MM.1S (cell line): ENCODE measurements at regions not wholly inside any gene's neighbourhood (a gene's known extent, or its start where the extent isn't known, plus 50 kb on each side); places are given as distances from the start of the nearest gene placed in this dataset.

Source experiments
- DNase-seq: peaks from one replicate; pipeline ENCODE4 v3.0.0-alpha.2; 2015
- H2AFZ ChIP-seq: fragments of 300-600 bp; sonication (generic); 2 replicates; pipeline ENCODE4 v1.6.0; 2016; ENCODE audit warnings: antibody characterized with exemption, low read length
- H3F3A ChIP-seq: fragments of 300-600 bp; sonication (generic); 2 replicates; pipeline ENCODE4 v1.6.1; 2016; ENCODE audit warnings: mild to moderate bottlenecking, antibody characterized with exemption, low read length, moderate library complexity, mixed read lengths; ENCODE audit not compliant: insufficient read depth
- H3K27ac ChIP-seq: fragments of 300-600 bp; sonication (generic); 2 replicates; pipeline ENCODE4 v1.5.1; 2016; ENCODE audit warnings: mild to moderate bottlenecking, low read length
- H3K27me3 ChIP-seq: fragments of 300-600 bp; sonication (generic); replicated peaks from 2 replicates; pipeline ENCODE4 v1.6.0; 2016; ENCODE audit warnings: low read length; ENCODE audit not compliant: insufficient read depth
- H3K36me3 ChIP-seq: fragments of 300-600 bp; sonication (generic); replicated peaks from 2 replicates; pipeline ENCODE4 v1.6.1; 2016; ENCODE audit warnings: mild to moderate bottlenecking, low read length, mixed read lengths; ENCODE audit not compliant: insufficient read depth
- H3K4me1 ChIP-seq: fragments of 300-600 bp; sonication (generic); 2 replicates; pipeline ENCODE4 v1.6.1; 2016; ENCODE audit warnings: low read length, mixed read lengths
- H3K4me2 ChIP-seq: fragments of 300-600 bp; sonication (generic); 2 replicates; pipeline ENCODE4 v1.6.0; 2016; ENCODE audit warnings: low read depth, low read length
- H3K4me3 ChIP-seq: fragments of 300-600 bp; sonication (generic); 2 replicates; pipeline ENCODE4 v1.5.1; 2016; ENCODE audit warnings: low read length, mixed read lengths
- H3K79me2 ChIP-seq: fragments of 300-600 bp; sonication (generic); 2 replicates; pipeline ENCODE4 v1.6.1; 2016; ENCODE audit warnings: mixed run types, low read length, mixed read lengths
- H3K9ac ChIP-seq: fragments of 300-600 bp; sonication (generic); 2 replicates; pipeline ENCODE4 v1.6.1; 2016; ENCODE audit warnings: low read length, mixed read lengths
- H3K9me2 ChIP-seq: fragments of 300-600 bp; sonication (generic); replicated peaks from 2 replicates; pipeline ENCODE4 v1.6.1; 2016; ENCODE audit warnings: mild to moderate bottlenecking, low read length, mixed read lengths; ENCODE audit not compliant: insufficient read depth
- H3K9me3 ChIP-seq: fragments of 300-600 bp; sonication (generic); replicated peaks from 2 replicates; pipeline ENCODE4 v1.6.1; 2016; ENCODE audit warnings: mild to moderate bottlenecking, low read length, mixed read lengths; ENCODE audit not compliant: insufficient read depth
- H4K20me1 ChIP-seq: fragments of 300-600 bp; sonication (generic); 2 replicates; pipeline ENCODE4 v1.6.1; 2016; ENCODE audit warnings: mild to moderate bottlenecking, low read length, moderate library complexity, mixed read lengths; ENCODE audit not compliant: insufficient read depth
- EZH2 ChIP-seq: fragments of 300-600 bp; sonication (generic); optimal IDR thresholded peaks from 2 replicates; pipeline ENCODE3; 2017; ENCODE audit warnings: low read depth, mild to moderate bottlenecking, antibody characterized with exemption, low read length, mixed read lengths
- EZH2phosphoT487 ChIP-seq: fragments of 300-600 bp; sonication (generic); IDR thresholded peaks from 2 replicates; pipeline ENCODE4 v1.6.1; 2018; ENCODE audit warnings: antibody characterized with exemption, low read length
- TF ChIP-seq, protein P1 (sequence below): fragments of 300-600 bp; sonication (generic); IDR thresholded peaks from 2 replicates; pipeline ENCODE4 v1.5.1; 2016; ENCODE audit warnings: antibody characterized with exemption, low read length, mixed read lengths

DNA sequence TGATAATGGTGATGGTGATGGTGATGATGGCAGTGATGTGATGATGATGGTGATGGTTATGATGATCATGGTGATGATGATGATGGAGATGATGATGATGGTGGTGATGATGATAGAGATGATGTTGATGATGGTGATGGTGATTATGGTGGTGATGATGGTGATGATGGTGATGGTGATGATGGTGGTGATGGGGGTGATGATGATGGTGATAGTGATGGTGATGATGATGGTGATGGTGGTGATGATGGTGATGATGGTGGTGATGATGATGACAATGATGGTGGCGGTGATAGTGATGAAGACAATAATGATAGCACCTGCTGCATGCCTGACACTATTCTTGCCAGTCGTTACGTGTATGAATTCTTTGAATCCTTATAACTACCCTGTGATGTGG lies 317.9 kb upstream of the AJAP1 start:
- Histone ChIP-seq H3K9me2 (no peaks in the 10 kb centered on the region), H3K27me3 (peaks cover 26% of the 10 kb centered on the region), H3K4me3 (no peak overlapping the region), H3F3A (no peaks in the 10 kb centered on the region), H4K20me1 (no peaks in the 10 kb centered on the region), H3K4me1 (no peaks in the 10 kb centered on the region), H2AFZ (no peak overlapping the region), H3K36me3 (no peaks in the 10 kb centered on the region), H3K4me2 (no peak overlapping the region), H3K27ac (no peak overlapping the region), H3K9me3 (no peaks in the 10 kb centered on the region), H3K9ac (no peak overlapping the region), H3K79me2 (no peaks in the 10 kb centered on the region)
- TF ChIP-seq EZH2 (no peak), EZH2phosphoT487 (no peak)
- TF ChIP-seq, protein P1, sequence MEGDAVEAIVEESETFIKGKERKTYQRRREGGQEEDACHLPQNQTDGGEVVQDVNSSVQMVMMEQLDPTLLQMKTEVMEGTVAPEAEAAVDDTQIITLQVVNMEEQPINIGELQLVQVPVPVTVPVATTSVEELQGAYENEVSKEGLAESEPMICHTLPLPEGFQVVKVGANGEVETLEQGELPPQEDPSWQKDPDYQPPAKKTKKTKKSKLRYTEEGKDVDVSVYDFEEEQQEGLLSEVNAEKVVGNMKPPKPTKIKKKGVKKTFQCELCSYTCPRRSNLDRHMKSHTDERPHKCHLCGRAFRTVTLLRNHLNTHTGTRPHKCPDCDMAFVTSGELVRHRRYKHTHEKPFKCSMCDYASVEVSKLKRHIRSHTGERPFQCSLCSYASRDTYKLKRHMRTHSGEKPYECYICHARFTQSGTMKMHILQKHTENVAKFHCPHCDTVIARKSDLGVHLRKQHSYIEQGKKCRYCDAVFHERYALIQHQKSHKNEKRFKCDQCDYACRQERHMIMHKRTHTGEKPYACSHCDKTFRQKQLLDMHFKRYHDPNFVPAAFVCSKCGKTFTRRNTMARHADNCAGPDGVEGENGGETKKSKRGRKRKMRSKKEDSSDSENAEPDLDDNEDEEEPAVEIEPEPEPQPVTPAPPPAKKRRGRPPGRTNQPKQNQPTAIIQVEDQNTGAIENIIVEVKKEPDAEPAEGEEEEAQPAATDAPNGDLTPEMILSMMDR, result no peak
- no peak for DNase-seq

DNA sequence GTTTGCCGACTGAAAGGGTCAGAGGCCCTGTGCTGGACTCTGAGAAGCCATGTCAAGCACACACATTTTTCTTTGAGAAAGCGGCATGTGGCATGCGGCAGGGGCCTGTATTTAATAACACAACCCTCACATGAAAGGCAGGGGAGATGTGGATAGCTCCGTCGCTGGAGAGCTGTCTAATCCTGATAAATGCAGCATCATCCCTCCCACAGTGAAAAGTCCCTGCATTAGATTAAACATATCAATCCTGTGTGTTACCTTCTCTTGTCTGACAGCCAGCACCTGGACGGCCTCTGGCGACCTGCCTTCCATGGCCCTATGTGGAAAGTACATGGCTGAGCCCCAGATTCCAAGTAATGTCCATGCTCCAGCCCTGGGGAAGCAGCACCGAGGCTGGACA lies 313.0 kb upstream of the AJAP1 start:
- no peaks in the 10 kb centered on the region for H3K36me3 ChIP-seq
- no peak for TF ChIP-seq EZH2
- no peak for TF ChIP-seq EZH2phosphoT487
- TF ChIP-seq, protein P1, result no peak
- H3K4me2 ChIP-seq, result no peak overlapping the region
- H3F3A ChIP-seq, result no peaks in the 10 kb centered on the region
- H3K79me2 ChIP-seq, result no peaks in the 10 kb centered on the region
- no peak for DNase-seq
- H3K9me2 ChIP-seq, result no peaks in the 10 kb centered on the region
- H3K4me3 ChIP-seq, result no peak overlapping the region
- H3K27me3 ChIP-seq, result peaks cover 47% of the 10 kb centered on the region
- no peak overlapping the region for H3K27ac ChIP-seq
- no peaks in the 10 kb centered on the region for H3K9me3 ChIP-seq
- H4K20me1 ChIP-seq, result no peaks in the 10 kb centered on the region
- no peak overlapping the region for H2AFZ ChIP-seq
- H3K9ac ChIP-seq, result no peak overlapping the region
- H3K4me1 ChIP-seq, result no peaks in the 10 kb centered on the region

- Histone ChIP-seq H3K36me3 (no peaks in the 10 kb centered on the region), H3K27me3 (peaks cover 72% of the 10 kb centered on the region), H3F3A (no peaks in the 10 kb centered on the region), H3K9me2 (no peaks in the 10 kb centered on the region), H3K9ac (no peak overlapping the region), H2AFZ (no peak overlapping the region), H3K9me3 (no peaks in the 10 kb centered on the region), H3K4me3 (no peak overlapping the region), H3K4me1 (no peaks in the 10 kb centered on the region), H3K4me2 (0 out of 2 replicates have a peak overlapping the region, but pooled peaks have one; percentile 5), H3K79me2 (no peaks in the 10 kb centered on the region), H4K20me1 (no peaks in the 10 kb centered on the region), H3K27ac (no peak overlapping the region)
- no peak for DNase-seq
- TF ChIP-seq, protein P1, result no peak
- TF ChIP-seq EZH2phosphoT487 (no peak), EZH2 (no peak)
Observed at GRCh38 chr1:4344065-4344732, 310.2 kb upstream of the AJAP1 start.
